Body of pancreas (tissue), 4 donors: ENCODE measurements at regions not wholly inside any gene's neighbourhood (a gene's known extent, or its start where the extent isn't known, plus 50 kb on each side); places are given as distances from the start of the nearest gene placed in this dataset.

ENCODE experiments used
- ATAC-seq: fragments of 150-250 bp; one replicate; pipeline ENCODE4 v1.9.1; 2016
- DNase-seq, 4 donors: peaks; one replicate each; pipeline ENCODE4 v3.0.0-alpha.2; 2019
- H3K27ac ChIP-seq, 4 donors: fragments of 200-600 bp; sonication (generic); 1 replicate in 3 of 4; 2 replicates in 1 of 4; pipeline versions ENCODE4 v1.5.1 to v1.6.1; 2016 to 2019; ENCODE audit warnings: mild to moderate bottlenecking in 1 of 4, mixed read lengths in 1 of 4, moderate library complexity in 1 of 4
- H3K27me3 ChIP-seq, 2 donors: fragments of 200-600 bp; sonication (generic); one replicate each; pipeline ENCODE4 v1.6.0; 2016; ENCODE audit warnings: mild to moderate bottlenecking in 1 of 2
- H3K36me3 ChIP-seq, 2 donors: fragments of 200-600 bp; sonication (generic); replicated peaks in 1 of 2; 2 replicates each; pipeline ENCODE4 v1.5.1; 2016; ENCODE audit warnings: low read depth in 2 of 2; ENCODE audit not compliant: insufficient read depth in 1 of 2
- H3K4me1 ChIP-seq: fragments of 200-600 bp; sonication (generic); one replicate; pipeline ENCODE4 v1.6.0; 2016
- H3K4me3 ChIP-seq, 2 donors: fragments of 200-600 bp; sonication (generic); 1 replicate in 1 of 2; 2 replicates in 1 of 2; pipeline ENCODE4 v1.5.1; 2016 to 2019
- H3K9me3 ChIP-seq, 3 donors: fragments of 200-600 bp; sonication (generic); 1 replicate in 2 of 3; 2 replicates in 1 of 3; pipeline ENCODE4 v1.5.1; 2016
- CTCF ChIP-seq, 7 experiments: fragments of 450-650 bp in 4 of 7; fragments of 200-600 bp in 3 of 7; sonication (generic) in 3 of 7; IDR thresholded peaks; one replicate each; pipeline ENCODE4 v1.5.1; 2016 to 2019; ENCODE audit warnings: antibody characterized with exemption in 7 of 7
- POLR2A ChIP-seq, 3 donors: fragments of 450-650 bp; IDR thresholded peaks; one replicate each; pipeline ENCODE4 v1.6.1; 2016; ENCODE audit warnings: antibody characterized with exemption in 3 of 3, mild to moderate bottlenecking in 2 of 3
- WGBS, 2 donors: methylation state at CpG; one replicate each; pipeline ENCODE4 v1.1.5; 2017; 5-methylcytosine and 5-hydroxymethylcytosine counted together
- intact Hi-C: fragments of 100-400 bp; cut with DNase I; formaldehyde crosslinking; loops from one replicate; pipeline ENCODE4 v1.15.1; 2023

DNA sequence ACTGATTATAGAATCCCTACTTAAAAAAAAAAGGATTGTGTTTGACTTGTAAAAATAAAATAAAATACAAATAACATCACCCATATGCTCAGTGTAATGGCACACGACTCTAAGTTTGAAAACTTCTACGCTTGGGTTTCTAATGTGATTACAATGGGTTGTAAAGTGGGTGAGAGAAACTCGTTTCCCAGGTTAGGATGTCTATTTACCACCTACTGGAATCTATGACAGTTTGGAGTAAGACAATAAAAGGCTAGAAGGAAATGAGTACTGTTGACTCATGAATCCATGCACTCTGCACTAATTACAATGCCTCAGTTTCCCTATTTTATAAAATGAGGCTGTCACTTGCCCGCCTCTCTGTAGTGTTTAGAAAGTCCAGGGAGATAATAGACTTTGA lies 204.0 kb upstream of the FOXN2 start:
- ATAC-seq, result no peak
- 45 to 50% methylated on average over 4 of the region's 4 CpGs for WGBS, 2 donors

DNA sequence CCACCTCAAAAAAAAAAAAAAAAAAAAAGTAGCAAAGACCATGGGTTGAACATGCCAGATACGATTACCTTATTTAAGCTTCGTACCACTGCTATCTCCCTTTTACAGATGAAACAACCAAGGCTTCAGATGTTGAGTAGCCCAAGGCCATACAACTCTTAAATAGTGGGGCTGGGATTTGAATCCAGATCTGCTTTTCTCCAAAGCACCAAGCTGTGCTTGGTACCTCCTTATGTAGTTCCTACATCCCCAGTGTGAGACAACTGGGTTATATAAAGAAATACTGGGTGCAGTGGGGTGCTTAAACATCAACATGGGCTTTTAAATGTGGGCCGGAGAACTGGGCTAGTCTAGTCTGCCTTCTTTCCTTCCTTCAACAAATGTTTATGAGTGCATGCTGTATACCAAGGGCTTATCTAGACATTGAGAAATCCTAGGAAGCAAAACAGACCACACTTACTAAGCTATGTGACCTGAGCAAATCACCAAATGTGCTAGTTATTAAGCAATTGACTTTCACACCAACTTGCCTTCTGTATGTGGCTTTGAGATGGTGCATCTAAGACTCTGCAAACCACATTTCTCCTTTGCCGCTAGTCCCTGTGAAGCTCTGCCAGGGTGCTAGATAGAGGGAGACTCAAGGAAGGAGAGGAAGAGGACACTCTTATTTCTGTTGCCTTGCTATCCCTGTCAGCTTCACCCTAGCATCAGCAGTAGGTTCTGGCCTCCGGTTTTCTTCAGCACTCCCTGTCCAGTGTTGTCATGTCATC lies 201.4 kb upstream of the FOXN2 start:
- no peak for ATAC-seq
- 76 to 78% methylated on average over 5 of the region's 5 CpGs for WGBS, 2 donors
- DNase-seq, result no peak
- intact Hi-C loops, result no loop called here
- H3K36me3 ChIP-seq, result no peaks in the 10 kb centered on the region
- H3K4me1 ChIP-seq, result peaks cover 21% of the 10 kb centered on the region
- no peak overlapping the region for H3K4me3 ChIP-seq
- no peak for TF ChIP-seq CTCF (IDR thresholded peaks at IDR 0.05)
- TF ChIP-seq POLR2A (IDR thresholded peaks at IDR 0.05), result no peak
- H3K27ac ChIP-seq, result peak overlapping the region in 1 of 4 donors; percentile 7
- no peaks in the 10 kb centered on the region for H3K27me3 ChIP-seq
- no peaks in the 10 kb centered on the region for H3K9me3 ChIP-seq

More for the DNA sequence above, 204.0 kb upstream of the FOXN2 start:
- intact Hi-C loops, result no loop called here
- Histone ChIP-seq H3K27me3 (no peaks in the 10 kb centered on the region), H3K4me3 (no peak overlapping the region), H3K9me3 (no peaks in the 10 kb centered on the region), H3K36me3 (no peaks in the 10 kb centered on the region), H3K27ac (peak overlapping the region in 1 of 4 donors; percentile 83), H3K4me1 (peaks cover 33% of the 10 kb centered on the region)
- TF ChIP-seq CTCF (IDR thresholded peaks at IDR 0.05) (no peak), POLR2A (IDR thresholded peaks at IDR 0.05) (no peak)
- DNase-seq, result no peak

DNA sequence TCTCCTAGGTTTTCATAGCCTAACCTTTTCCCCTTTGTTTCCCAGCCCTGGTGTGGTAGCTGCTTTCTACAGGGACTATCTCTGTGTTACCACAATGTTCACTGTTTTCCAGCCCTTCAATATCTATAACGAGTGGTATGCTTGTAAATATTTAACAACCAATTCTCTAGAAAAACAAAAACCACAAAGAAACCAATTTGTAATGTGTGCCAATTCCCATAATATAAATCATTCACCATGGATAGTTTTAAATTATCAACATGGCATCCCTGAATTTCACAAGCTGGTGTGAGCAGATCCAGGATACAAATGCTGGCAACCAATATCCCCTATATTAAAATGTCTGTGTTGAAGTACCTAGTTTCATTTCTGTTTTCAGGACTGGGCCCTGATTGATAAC lies 200.7 kb upstream of the FOXN2 start:
- 8 to 14% methylated on average over 1 of the region's 1 CpG for WGBS, 2 donors
- peak overlapping the region in 1 of 4 donors; percentile 7 for H3K27ac ChIP-seq
- ATAC-seq, result no peak

GRCh38 chr2:48114256-48114655 lies 200.2 kb upstream of the FOXN2 start:
- intact Hi-C loops, result no loop called here
- H3K4me3 ChIP-seq, result no peak overlapping the region
- H3K9me3 ChIP-seq, result no peaks in the 10 kb centered on the region
- WGBS, 2 donors, result 21 to 24% methylated on average over 2 of the region's 2 CpGs
- DNase-seq, result peak in 3 of 4 donors; percentile 13 to 40 (median 14)
- no peak for ATAC-seq
- no peaks in the 10 kb centered on the region for H3K36me3 ChIP-seq
- peaks cover 21% of the 10 kb centered on the region for H3K4me1 ChIP-seq
- H3K27ac ChIP-seq, result no peak overlapping the region
- TF ChIP-seq CTCF (IDR thresholded peaks at IDR 0.05), result no peak
- no peaks in the 10 kb centered on the region for H3K27me3 ChIP-seq

More for the DNA sequence above, 200.7 kb upstream of the FOXN2 start:
- Histone ChIP-seq H3K27me3 (no peaks in the 10 kb centered on the region), H3K9me3 (no peaks in the 10 kb centered on the region), H3K4me3 (no peak overlapping the region), H3K36me3 (no peaks in the 10 kb centered on the region), H3K4me1 (peaks cover 21% of the 10 kb centered on the region)
- TF ChIP-seq POLR2A (IDR thresholded peaks at IDR 0.05), result no peak
- TF ChIP-seq CTCF (IDR thresholded peaks at IDR 0.05), result no peak
- intact Hi-C loops, result no loop called here
- DNase-seq, result no peak

DNA sequence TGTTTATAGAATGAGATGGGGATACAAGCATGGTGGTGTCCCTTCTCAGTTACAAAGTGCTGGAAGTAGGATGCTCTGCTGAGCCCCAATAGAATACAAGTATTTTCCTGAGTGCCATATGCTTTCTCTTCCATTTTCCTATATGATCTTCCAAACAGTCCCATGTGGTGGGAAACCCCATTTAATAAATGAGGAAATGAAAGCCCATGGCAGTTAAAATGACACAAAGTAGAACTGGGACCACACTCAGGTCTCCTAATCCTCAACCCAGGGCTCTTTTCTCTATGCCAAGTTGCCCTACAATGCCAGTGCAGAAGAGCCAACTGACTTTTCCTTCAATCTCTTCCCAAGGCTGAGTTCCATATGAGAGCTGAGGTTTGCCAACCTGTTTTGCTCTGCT lies 198.0 kb upstream of the FOXN2 start:
- Histone ChIP-seq H3K4me1 (peaks cover 14% of the 10 kb centered on the region), H3K9me3 (no peaks in the 10 kb centered on the region), H3K27me3 (no peaks in the 10 kb centered on the region), H3K36me3 (no peaks in the 10 kb centered on the region), H3K27ac (no peak overlapping the region), H3K4me3 (no peak overlapping the region)
- TF ChIP-seq POLR2A (IDR thresholded peaks at IDR 0.05), result no peak
- TF ChIP-seq CTCF (IDR thresholded peaks at IDR 0.05), result no peak
- DNase-seq (no peak), ATAC-seq (no peak)
- intact Hi-C loops, result loop anchor here (5.0 kb wide), 1 partner anchor 301 kb away; no protein-coding TSS in a partner anchor
